ENCODE measurements at regions not wholly inside any gene's neighbourhood (a gene's known extent, or its start where the extent isn't known, plus 50 kb on each side); places are given as distances from the start of the nearest gene placed in this dataset.

GRCh38 chr13:104355041-104355670 is 1288.9 kb upstream of the SLC10A2 start:
- Histone ChIP-seq H3K4me1 (replicated peaks in 1 of 4; ENCODE audit: control insufficient read depth in 3 of 4, insufficient read depth in 4 of 4, low read length in 3 of 4) (peaks cover 0 to 2% (median 0%) of the 10 kb centered on the region in 4 experiments; a peak in 1 of 7 replicates), H3K18ac (ENCODE audit: extremely low read depth, low read length) (no peak overlapping the region), H3K27me3 (replicated peaks in 1 of 4; ENCODE audit: control insufficient read depth in 3 of 4, extremely low read depth in 1 of 4, insufficient read depth in 3 of 4, low read length in 3 of 4) (no peaks in the 10 kb centered on the region), H4K8ac (ENCODE audit: extremely low read depth, insufficient read depth, low read length) (no peak overlapping the region), H3K27ac (ENCODE audit: low read depth, low read length) (no peak overlapping the region), H3K4me2 (ENCODE audit: insufficient read depth in 1 of 2, low read depth in 2 of 2, low read length in 2 of 2) (no peak overlapping the region), H3K79me2 (ENCODE audit: control insufficient read depth in 1 of 2, insufficient read depth in 2 of 2, low read length in 2 of 2) (no peaks in the 10 kb centered on the region), H3K23ac (ENCODE audit: insufficient read length) (no peak overlapping the region), H2BK120ac (replicated peaks; ENCODE audit: low read depth, low read length) (no peak overlapping the region), H3K4ac (replicated peaks; ENCODE audit: insufficient read length, low read depth, low read length) (no peak overlapping the region), H4K5ac (ENCODE audit: insufficient read length, low read depth, low read length) (no peak overlapping the region), H3K56ac (replicated peaks; ENCODE audit: insufficient read length, low read depth, low read length) (no peak overlapping the region), H2BK15ac (ENCODE audit: low read length) (no peak overlapping the region), H3K79me1 (ENCODE audit: low read depth, low read length) (no peaks in the 10 kb centered on the region), H3K23me2 (ENCODE audit: low read depth, low read length) (peaks cover 2% of the 10 kb centered on the region; the same call in 1 of the 2 replicates), H3K4me3 (ENCODE audit: extremely low read depth in 1 of 4, insufficient read depth in 2 of 4, low read depth in 3 of 4, low read length in 4 of 4) (no peak overlapping the region), H3K9me3 (ENCODE audit: insufficient read depth in 2 of 2, low read depth in 1 of 2, low read length in 1 of 2) (no peaks in the 10 kb centered on the region), H3K36me3 (ENCODE audit: control insufficient read depth in 2 of 4, insufficient read depth in 4 of 4, low read length in 3 of 4) (no peaks in the 10 kb centered on the region), H3K9ac (replicated peaks in 1 of 4; ENCODE audit: extremely low read depth in 1 of 4, low read depth in 3 of 4, low read length in 3 of 4) (no peak overlapping the region), H2AK5ac (ENCODE audit: low read depth, low read length) (no peak overlapping the region), H3K14ac (ENCODE audit: insufficient read length) (no peak overlapping the region), H4K20me1 (replicated peaks in 1 of 2; ENCODE audit: control insufficient read depth in 1 of 2, insufficient read depth in 2 of 2, low read length in 2 of 2) (no peaks in the 10 kb centered on the region), H2AFZ (ENCODE audit: low read length) (no peak overlapping the region), H2BK20ac (ENCODE audit: low read length) (no peak overlapping the region), H4K91ac (replicated peaks; ENCODE audit: insufficient read length, low read length) (no peak overlapping the region), H2BK5ac (ENCODE audit: low read depth, low read length) (no peak overlapping the region), H2BK12ac (ENCODE audit: low read depth, low read length) (no peak overlapping the region)
- CTCF ChIA-PET (ENCODE audit: partially characterized antibody) = no interaction called here
- FAIRE-seq (no peak), DNase-seq (ENCODE audit: low read depth in 1 of 2, low spot score in 2 of 2) (no peak)
- whole genome bisulfite sequencing, 2 experiments (ENCODE audit: extremely low coverage in 1 of 2, insufficient coverage in 1 of 2, insufficient read length in 1 of 2, insufficient replicate concordance in 2 of 2, low coverage in 1 of 2, low lambda C conversion rate in 2 of 2, missing lambda C conversion rate in 1 of 2) = 85% methylated on average over 6 of the region's 6 CpGs; no CpG with 5 or more reads in 1 of the 2 experiments
- TF ChIP-seq ASH2L (IDR thresholded peaks at IDR 0.05; ENCODE audit: low read length) (no peak), SP1 (IDR thresholded peaks at IDR 0.05; ENCODE audit: low read depth, low read length) (no peak), RBBP5 (IDR thresholded peaks at IDR 0.05; ENCODE audit: borderline replicate concordance, low read depth, low read length) (no peak), E2F6 (IDR thresholded peaks at IDR 0.05) (no peak), TCF12 (IDR thresholded peaks at IDR 0.05; ENCODE audit: low read depth, low read length) (no peak), SIRT6 (IDR thresholded peaks at IDR 0.05; ENCODE audit: low read length) (no peak), RFX5 (IDR thresholded peaks at IDR 0.05; ENCODE audit: borderline replicate concordance, low read depth, low read length) (no peak), CHD1 (IDR thresholded peaks at IDR 0.05; ENCODE audit: low read depth, low read length) (no peak), JUN (IDR thresholded peaks at IDR 0.05; ENCODE audit: low read depth, low read length) (no peak), SP2 (IDR thresholded peaks at IDR 0.05; ENCODE audit: low read length) (no peak), RAD21 (IDR thresholded peaks at IDR 0.05 in 1 of 2, conservative IDR thresholded peaks at IDR 0.05 in 1 of 2; ENCODE audit: low read depth in 2 of 2, low read length in 2 of 2) (no peak), BCL11A (IDR thresholded peaks at IDR 0.05; ENCODE audit: low read depth in 2 of 2, low read length in 2 of 2) (no peak), CEBPB (IDR thresholded peaks at IDR 0.05; ENCODE audit: low read depth, low read length) (no peak), TBP (IDR thresholded peaks at IDR 0.05; ENCODE audit: low read depth, low read length) (no peak)
- TF ChIP-seq, protein P1, sequence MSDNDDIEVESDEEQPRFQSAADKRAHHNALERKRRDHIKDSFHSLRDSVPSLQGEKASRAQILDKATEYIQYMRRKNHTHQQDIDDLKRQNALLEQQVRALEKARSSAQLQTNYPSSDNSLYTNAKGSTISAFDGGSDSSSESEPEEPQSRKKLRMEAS (IDR thresholded peaks at IDR 0.05) = no peak
- POLR2A ChIA-PET (ENCODE audit: partially characterized antibody) = no interaction called here
